Stomach (tissue), 8 donors: ENCODE measurements at regions not wholly inside any gene's neighbourhood (a gene's known extent, or its start where the extent isn't known, plus 50 kb on each side); places are given as distances from the start of the nearest gene placed in this dataset.

ENCODE experiments used
- DNase-seq, 2 donors: peaks; one replicate each; pipeline versions ENCODE4 v3.0.0 to v3.0.0-alpha.2; 2013 to 2019
- H3K27ac ChIP-seq, 5 donors: fragments of 200-600 bp in 4 of 5; sonication (generic) in 4 of 5; one replicate each; pipeline ENCODE4 v1.5.1; 2013 to 2019; ENCODE audit warnings: mild to moderate bottlenecking in 1 of 5, moderate library complexity in 1 of 5
- H3K27me3 ChIP-seq, 3 donors: fragments of 200-600 bp; sonication (generic); one replicate each; pipeline ENCODE4 v1.5.1; 2017 to 2019; ENCODE audit warnings: mixed run types in 1 of 3
- H3K36me3 ChIP-seq, 4 donors: fragments of 200-600 bp; sonication (generic); 1 replicate in 3 of 4; 2 replicates in 1 of 4; pipeline ENCODE4 v1.5.1; 2016 to 2019
- H3K4me1 ChIP-seq, 4 donors: fragments of 200-600 bp; sonication (generic); one replicate each; pipeline ENCODE4 v1.5.1; 2016 to 2019
- H3K4me3 ChIP-seq, 4 donors: fragments of 200-600 bp; sonication (generic) in 3 of 4; one replicate each; pipeline ENCODE4 v1.5.1; 2016 to 2019; ENCODE audit warnings: mild to moderate bottlenecking in 1 of 4
- H3K9me3 ChIP-seq, 4 donors: fragments of 200-600 bp; sonication (generic); one replicate each; pipeline ENCODE4 v1.5.1; 2016 to 2019
- EP300 ChIP-seq: sonication (generic); formaldehyde crosslinking; IDR thresholded peaks from one replicate; pipeline ENCODE4 v1.6.1; 2017; ENCODE audit warnings: antibody characterized with exemption
- POLR2A ChIP-seq, 4 donors: fragments of 450-650 bp; IDR thresholded peaks; one replicate each; pipeline ENCODE4 v1.6.1; 2016; ENCODE audit warnings: antibody characterized with exemption in 4 of 4, control low read depth in 2 of 4, mild to moderate bottlenecking in 1 of 4, moderate library complexity in 1 of 4
- POLR2AphosphoS5 ChIP-seq, 3 donors: sonication (generic); formaldehyde crosslinking; IDR thresholded peaks; one replicate each; pipeline ENCODE4 v1.6.1; 2016; ENCODE audit warnings: antibody characterized with exemption in 3 of 3
- WGBS, 5 donors: extraction: QIAGEN DNeasy Blood & Tissue Kit in 3 of 5; methylation state at CpG; one replicate each; pipeline versions ENCODE4 v1.1.5 to v1.1.7; 2013 to 2018; 5-methylcytosine and 5-hydroxymethylcytosine counted together
- intact Hi-C: fragments of 100-400 bp; cut with DNase I; formaldehyde crosslinking; loops from one replicate; pipeline ENCODE4 v1.15.1; 2023; ENCODE audit warnings: low total_unique reads
- TF ChIP-seq, protein P1 (sequence below), 7 experiments: fragments of 450-650 bp in 4 of 7; fragments of 200-600 bp in 3 of 7; sonication (generic) in 3 of 7; IDR thresholded peaks; one replicate each; pipeline ENCODE4 v1.5.1; 2016 to 2019; ENCODE audit warnings: antibody characterized with exemption in 7 of 7, control low read depth in 2 of 7, mild to moderate bottlenecking in 1 of 7
- donor health status: healthy with polysubstance abuse.
- donor health status: Bipolar disorder and iron deficiency.
- donor health status: healthy.

GRCh38 chr3:137106612-137107240, 148.9 kb downstream of the IL20RB start:
- H3K4me3 ChIP-seq: no peak overlapping the region
- no peak overlapping the region for H3K27ac ChIP-seq
- intact Hi-C loops: loop anchor here (10.0 kb wide), 2 partner anchors 838 to 948 kb away; no protein-coding TSS in a partner anchor
- no peaks in the 10 kb centered on the region for H3K9me3 ChIP-seq
- peaks cover 0 to 26% (median 13%) of the 10 kb centered on the region in 3 donors for H3K27me3 ChIP-seq
- H3K36me3 ChIP-seq: no peaks in the 10 kb centered on the region
- peak in 1 of 2 donors; percentile 17 for DNase-seq
- H3K4me1 ChIP-seq: peaks cover 0 to 5% (median 0%) of the 10 kb centered on the region in 4 donors
- WGBS, 5 donors: 49 to 56% (median 52%) methylated on average over 8 of the region's 8 CpGs
- TF ChIP-seq, protein P1, sequence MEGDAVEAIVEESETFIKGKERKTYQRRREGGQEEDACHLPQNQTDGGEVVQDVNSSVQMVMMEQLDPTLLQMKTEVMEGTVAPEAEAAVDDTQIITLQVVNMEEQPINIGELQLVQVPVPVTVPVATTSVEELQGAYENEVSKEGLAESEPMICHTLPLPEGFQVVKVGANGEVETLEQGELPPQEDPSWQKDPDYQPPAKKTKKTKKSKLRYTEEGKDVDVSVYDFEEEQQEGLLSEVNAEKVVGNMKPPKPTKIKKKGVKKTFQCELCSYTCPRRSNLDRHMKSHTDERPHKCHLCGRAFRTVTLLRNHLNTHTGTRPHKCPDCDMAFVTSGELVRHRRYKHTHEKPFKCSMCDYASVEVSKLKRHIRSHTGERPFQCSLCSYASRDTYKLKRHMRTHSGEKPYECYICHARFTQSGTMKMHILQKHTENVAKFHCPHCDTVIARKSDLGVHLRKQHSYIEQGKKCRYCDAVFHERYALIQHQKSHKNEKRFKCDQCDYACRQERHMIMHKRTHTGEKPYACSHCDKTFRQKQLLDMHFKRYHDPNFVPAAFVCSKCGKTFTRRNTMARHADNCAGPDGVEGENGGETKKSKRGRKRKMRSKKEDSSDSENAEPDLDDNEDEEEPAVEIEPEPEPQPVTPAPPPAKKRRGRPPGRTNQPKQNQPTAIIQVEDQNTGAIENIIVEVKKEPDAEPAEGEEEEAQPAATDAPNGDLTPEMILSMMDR (IDR thresholded peaks at IDR 0.05): no peak
- no peak for TF ChIP-seq POLR2A (IDR thresholded peaks at IDR 0.05)
- no peak for TF ChIP-seq EP300
- TF ChIP-seq POLR2AphosphoS5 (IDR thresholded peaks at IDR 0.05): no peak

- no peak for TF ChIP-seq POLR2A (IDR thresholded peaks at IDR 0.05)
- TF ChIP-seq EP300: no peak
- TF ChIP-seq, protein P1 (IDR thresholded peaks at IDR 0.05): no peak
- intact Hi-C loops: loop anchor here (10.0 kb wide), 2 partner anchors 836 to 946 kb away; no protein-coding TSS in a partner anchor
Observed at GRCh38 chr3:137108699-137109440, 151.1 kb downstream of the IL20RB start.

GRCh38 chr3:137110392-137110996, 152.7 kb downstream of the IL20RB start:
- 17 to 28% (median 20%) methylated on average over 3 of the region's 3 CpGs for WGBS, 5 donors
- Histone ChIP-seq H3K4me3 (no peak overlapping the region), H3K36me3 (no peaks in the 10 kb centered on the region), H3K27me3 (peaks cover 0 to 26% (median 13%) of the 10 kb centered on the region in 3 donors), H3K27ac (no peak overlapping the region), H3K4me1 (peaks cover 0 to 3% (median 0%) of the 10 kb centered on the region in 4 donors), H3K9me3 (no peaks in the 10 kb centered on the region)
- intact Hi-C loops: no loop called here
- DNase-seq: peak in 1 of 2 donors; percentile 66
- no peak for TF ChIP-seq POLR2AphosphoS5 (IDR thresholded peaks at IDR 0.05)
- TF ChIP-seq, protein P1 (IDR thresholded peaks at IDR 0.05): peak in 5 of 7 experiments; percentile 51 to 66 (median 63)

More at GRCh38 chr3:137108699-137109440, 151.1 kb downstream of the IL20RB start:
- WGBS, 5 donors: 58 to 66% (median 60%) methylated on average over 8 of the region's 8 CpGs
- Histone ChIP-seq H3K4me3 (no peak overlapping the region), H3K27ac (no peak overlapping the region), H3K27me3 (peaks cover 0 to 26% (median 13%) of the 10 kb centered on the region in 3 donors), H3K4me1 (peaks cover 0 to 5% (median 0%) of the 10 kb centered on the region in 4 donors), H3K9me3 (no peaks in the 10 kb centered on the region), H3K36me3 (no peaks in the 10 kb centered on the region)
- DNase-seq: no peak

DNA sequence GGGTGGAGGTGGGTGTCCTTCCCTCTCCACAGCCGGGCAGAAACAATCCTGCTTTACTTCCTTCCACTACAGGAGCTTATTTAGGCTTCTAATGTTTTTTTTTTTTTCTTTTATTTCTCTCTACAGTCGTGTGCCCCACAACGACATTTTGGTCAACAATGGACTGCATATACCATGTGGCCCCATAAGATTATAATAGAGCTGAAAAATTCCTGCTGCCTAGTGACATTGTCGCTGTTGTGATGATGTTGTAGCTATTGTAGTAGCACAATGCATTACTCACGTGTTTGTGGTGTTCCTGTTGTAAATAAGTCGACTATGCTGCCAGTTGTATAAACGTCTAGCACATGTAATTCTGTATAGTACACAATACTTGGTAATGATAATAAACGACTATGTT, 153.7 kb downstream of the IL20RB start:
- H3K4me1 ChIP-seq: no peaks in the 10 kb centered on the region
- intact Hi-C loops: no loop called here
- no peak overlapping the region for H3K27ac ChIP-seq
- H3K4me3 ChIP-seq: no peak overlapping the region
- 68 to 74% (median 71%) methylated on average over 8 of the region's 8 CpGs for WGBS, 5 donors
- TF ChIP-seq POLR2AphosphoS5 (IDR thresholded peaks at IDR 0.05) (no peak), POLR2A (IDR thresholded peaks at IDR 0.05) (no peak), EP300 (no peak)
- TF ChIP-seq, protein P1 (IDR thresholded peaks at IDR 0.05): no peak
- no peaks in the 10 kb centered on the region for H3K9me3 ChIP-seq
- H3K36me3 ChIP-seq: no peaks in the 10 kb centered on the region
- DNase-seq: no peak
- H3K27me3 ChIP-seq: peaks cover 0 to 26% (median 13%) of the 10 kb centered on the region in 3 donors
